Spleen (tissue), 7 donors: ENCODE measurements at regions not wholly inside any gene's neighbourhood (a gene's known extent, or its start where the extent isn't known, plus 50 kb on each side); places are given as distances from the start of the nearest gene placed in this dataset.

ENCODE experiments used
- CTCF ChIP-seq, 11 experiments: fragments of 200-600 bp in 7 of 11; fragments of 450-650 bp in 4 of 11; sonication (generic) in 4 of 11; IDR thresholded peaks in 8 of 11; conservative IDR thresholded peaks in 3 of 11; 1 replicate in 7 of 11; 2 replicates in 4 of 11; pipeline versions ENCODE4 v1.4.0 to v1.8.0; 2016 to 2021; ENCODE audit warnings: antibody characterized with exemption in 11 of 11, inconsistent platforms in 4 of 11, mild to moderate bottlenecking in 1 of 11
- POLR2A ChIP-seq, 3 donors: fragments of 450-650 bp; IDR thresholded peaks; one replicate each; pipeline ENCODE4 v1.5.1; 2017; ENCODE audit warnings: antibody characterized with exemption in 3 of 3, mild to moderate bottlenecking in 1 of 3
- donor health status: DM: no; HTN: no; CAD: no; lungs with moderate emphysema.
- donor health status: DM: no; HTN: no; CAD: no.
- donor health status: DM: no; HTN: no; CAD: no.

DNA sequence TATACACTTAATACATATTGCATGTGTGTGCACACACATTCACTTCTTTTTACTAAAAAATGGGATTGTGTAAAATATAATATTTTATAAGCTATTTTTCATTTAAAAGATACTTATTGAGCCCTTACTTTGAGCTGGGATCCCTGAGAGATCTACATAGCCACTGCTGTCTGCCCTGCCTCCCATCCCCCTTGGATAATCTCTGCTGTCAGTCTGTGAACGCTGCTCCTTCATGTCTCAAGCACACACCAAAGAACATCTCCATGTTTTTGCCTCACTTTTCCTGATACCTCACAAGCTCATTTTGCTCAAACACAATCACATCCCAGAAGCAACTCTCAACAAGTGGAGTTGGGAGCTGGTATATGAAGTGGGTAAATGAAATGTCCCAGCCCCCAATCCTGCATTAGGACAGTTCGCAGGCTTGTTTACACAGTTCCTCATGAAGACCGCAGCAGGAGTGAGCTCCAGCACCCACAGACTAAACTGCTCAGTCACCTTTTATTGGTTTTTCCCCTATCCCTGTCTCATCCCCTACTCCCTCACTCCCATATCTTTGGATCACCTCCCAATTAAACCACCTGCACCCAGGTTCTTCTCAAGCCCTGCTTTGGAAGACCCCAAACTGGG lies 108.3 kb upstream of the FRY start:
- TF ChIP-seq CTCF (IDR thresholded peaks at IDR 0.05 in 8 of 11, conservative IDR thresholded peaks at IDR 0.05 in 3 of 11) (no peak), POLR2A (IDR thresholded peaks at IDR 0.05) (no peak)
